Lower lobe of right lung (tissue), 2 donors: ENCODE measurements at regions not wholly inside any gene's neighbourhood (a gene's known extent, or its start where the extent isn't known, plus 50 kb on each side); places are given as distances from the start of the nearest gene placed in this dataset.

Experiments
- ATAC-seq, 2 donors: fragments of 200-7000 bp; cut with Tn5 transposase; one replicate each; pipeline ENCODE4 v1.9.1; 2020 to 2022; ENCODE audit warnings: mild to moderate bottlenecking in 2 of 2, moderate library complexity in 2 of 2
- DNase-seq: peaks from one replicate; pipeline ENCODE4 v3.0.0-alpha.2; 2020
- H3K27ac ChIP-seq: fragments of 200-600 bp; one replicate; pipeline ENCODE4 v1.8.0; 2022
- H3K27me3 ChIP-seq: fragments of 200-600 bp; one replicate; pipeline ENCODE4 v1.8.0; 2022; ENCODE audit warnings: low read depth
- H3K36me3 ChIP-seq: fragments of 200-600 bp; one replicate; pipeline ENCODE4 v1.8.0; 2022; ENCODE audit warnings: mild to moderate bottlenecking
- H3K4me1 ChIP-seq: fragments of 200-600 bp; one replicate; pipeline ENCODE4 v1.8.0; 2022
- H3K4me3 ChIP-seq: fragments of 200-600 bp; one replicate; pipeline ENCODE4 v1.8.0; 2022; ENCODE audit warnings: mild to moderate bottlenecking
- H3K9me3 ChIP-seq: fragments of 200-600 bp; one replicate; pipeline ENCODE4 v1.8.0; 2022
- intact Hi-C: fragments of 100-400 bp; cut with DNase I; formaldehyde crosslinking; loops from one replicate; pipeline ENCODE4 v1.11.0; 2022
- TF ChIP-seq, protein P1 (sequence below): fragments of 200-600 bp; IDR thresholded peaks from one replicate; pipeline ENCODE4 v1.8.0; 2022; ENCODE audit warnings: antibody characterized with exemption, mild to moderate bottlenecking
- donor health status: DM: no; HTN: yes; CAD: no; lungs with severe emphysema.

DNA sequence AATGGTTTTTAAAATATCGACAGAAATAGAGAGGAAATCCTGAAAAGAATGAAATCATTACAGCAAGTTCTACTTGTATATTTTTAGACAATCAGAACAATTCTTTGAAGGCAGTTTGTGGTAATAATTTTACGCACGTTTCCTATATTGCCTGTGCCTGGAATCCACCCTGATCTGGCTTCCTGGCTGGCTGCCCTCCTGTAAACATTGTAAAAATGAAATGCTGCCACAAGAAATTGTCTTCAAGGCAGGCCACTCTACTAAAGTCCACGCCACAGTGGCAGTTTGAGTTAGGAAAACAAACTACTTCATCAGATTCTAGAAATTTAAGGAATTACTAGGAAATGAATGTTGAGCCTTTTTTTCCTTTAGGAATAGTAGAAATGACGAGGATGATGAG, 454.5 kb upstream of the NR5A2 start:
- H3K9me3 ChIP-seq, result no peaks in the 10 kb centered on the region
- TF ChIP-seq, protein P1, sequence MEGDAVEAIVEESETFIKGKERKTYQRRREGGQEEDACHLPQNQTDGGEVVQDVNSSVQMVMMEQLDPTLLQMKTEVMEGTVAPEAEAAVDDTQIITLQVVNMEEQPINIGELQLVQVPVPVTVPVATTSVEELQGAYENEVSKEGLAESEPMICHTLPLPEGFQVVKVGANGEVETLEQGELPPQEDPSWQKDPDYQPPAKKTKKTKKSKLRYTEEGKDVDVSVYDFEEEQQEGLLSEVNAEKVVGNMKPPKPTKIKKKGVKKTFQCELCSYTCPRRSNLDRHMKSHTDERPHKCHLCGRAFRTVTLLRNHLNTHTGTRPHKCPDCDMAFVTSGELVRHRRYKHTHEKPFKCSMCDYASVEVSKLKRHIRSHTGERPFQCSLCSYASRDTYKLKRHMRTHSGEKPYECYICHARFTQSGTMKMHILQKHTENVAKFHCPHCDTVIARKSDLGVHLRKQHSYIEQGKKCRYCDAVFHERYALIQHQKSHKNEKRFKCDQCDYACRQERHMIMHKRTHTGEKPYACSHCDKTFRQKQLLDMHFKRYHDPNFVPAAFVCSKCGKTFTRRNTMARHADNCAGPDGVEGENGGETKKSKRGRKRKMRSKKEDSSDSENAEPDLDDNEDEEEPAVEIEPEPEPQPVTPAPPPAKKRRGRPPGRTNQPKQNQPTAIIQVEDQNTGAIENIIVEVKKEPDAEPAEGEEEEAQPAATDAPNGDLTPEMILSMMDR, result no peak
- H3K4me3 ChIP-seq, result no peak overlapping the region
- intact Hi-C loops, result no loop called here
- DNase-seq (no peak), ATAC-seq (no peak)
- no peak overlapping the region for H3K27ac ChIP-seq
- H3K27me3 ChIP-seq, result no peaks in the 10 kb centered on the region
- H3K4me1 ChIP-seq, result no peaks in the 10 kb centered on the region
- no peaks in the 10 kb centered on the region for H3K36me3 ChIP-seq

DNA sequence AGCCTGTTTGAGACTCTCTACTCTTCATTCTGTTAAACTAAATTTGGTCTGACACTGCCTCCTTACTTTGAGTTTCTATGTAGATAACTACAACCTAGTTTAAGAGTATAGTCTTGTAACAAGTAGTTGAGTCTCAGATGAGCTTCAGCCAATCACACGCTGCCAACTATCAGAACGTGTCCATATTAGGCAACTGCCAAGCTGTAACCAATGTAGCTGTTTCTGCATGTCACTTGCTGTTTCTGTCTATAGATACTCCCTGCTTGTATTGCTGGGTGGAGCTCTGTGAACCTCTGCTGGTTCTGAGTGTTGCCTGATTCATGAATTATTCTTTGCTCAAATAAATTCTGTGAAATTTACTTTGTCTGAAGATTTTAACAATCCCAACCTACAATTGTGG, 452.6 kb upstream of the NR5A2 start:
- H3K4me3 ChIP-seq, result no peak overlapping the region
- DNase-seq, result no peak
- no peak for ATAC-seq

DNA sequence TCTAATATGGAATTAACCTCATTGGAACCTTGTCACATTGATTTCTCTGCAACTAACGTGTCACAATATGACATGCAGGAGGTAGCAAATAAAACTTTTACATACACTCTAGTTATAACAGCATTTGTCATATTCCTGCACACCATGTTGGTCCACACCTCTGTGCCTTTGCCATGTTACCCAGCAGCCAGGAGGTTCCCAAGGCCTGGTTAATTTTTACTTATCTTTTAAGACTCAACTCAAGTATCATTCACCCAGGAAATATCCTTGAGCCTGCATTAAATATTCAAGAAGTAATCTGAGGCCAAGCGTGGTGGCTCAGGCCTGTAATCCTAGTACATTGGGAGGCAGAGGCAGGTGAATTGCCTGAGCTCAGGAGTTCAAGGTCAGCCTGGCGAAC, 447.2 kb upstream of the NR5A2 start:
- no peak overlapping the region for H3K4me3 ChIP-seq
- TF ChIP-seq, protein P1, result no peak
- no peak for DNase-seq
- intact Hi-C loops, result no loop called here
- ATAC-seq, result no peak
- H3K27me3 ChIP-seq, result no peaks in the 10 kb centered on the region
- H3K27ac ChIP-seq, result no peak overlapping the region
- H3K9me3 ChIP-seq, result no peaks in the 10 kb centered on the region
- no peaks in the 10 kb centered on the region for H3K4me1 ChIP-seq
- H3K36me3 ChIP-seq, result no peaks in the 10 kb centered on the region

More for the DNA sequence above, 452.6 kb upstream of the NR5A2 start:
- no peak overlapping the region for H3K27ac ChIP-seq
- H3K4me1 ChIP-seq, result no peaks in the 10 kb centered on the region
- TF ChIP-seq, protein P1, result no peak
- no peaks in the 10 kb centered on the region for H3K9me3 ChIP-seq
- H3K27me3 ChIP-seq, result no peaks in the 10 kb centered on the region
- intact Hi-C loops, result no loop called here
- H3K36me3 ChIP-seq, result no peaks in the 10 kb centered on the region

DNA sequence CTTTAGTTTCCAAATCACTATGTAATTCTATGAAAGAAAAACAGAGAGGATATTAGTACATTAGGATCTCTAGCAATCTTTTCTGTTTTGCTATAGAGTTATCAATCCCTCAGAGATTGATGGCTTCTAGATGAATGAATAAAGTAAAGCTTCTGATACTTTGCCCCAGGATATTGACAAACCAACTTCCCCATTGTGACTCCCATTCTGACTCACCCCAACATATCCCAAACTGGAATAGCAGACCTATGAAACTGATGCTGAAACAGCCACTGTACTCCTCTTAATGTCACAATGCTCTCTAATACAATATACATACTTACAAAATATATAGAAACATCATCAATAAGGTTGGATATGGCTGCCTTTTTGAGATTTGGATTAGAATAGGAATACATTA, 442.1 kb upstream of the NR5A2 start:
- intact Hi-C loops, result no loop called here
- DNase-seq, result no peak
- no peak for ATAC-seq

DNA sequence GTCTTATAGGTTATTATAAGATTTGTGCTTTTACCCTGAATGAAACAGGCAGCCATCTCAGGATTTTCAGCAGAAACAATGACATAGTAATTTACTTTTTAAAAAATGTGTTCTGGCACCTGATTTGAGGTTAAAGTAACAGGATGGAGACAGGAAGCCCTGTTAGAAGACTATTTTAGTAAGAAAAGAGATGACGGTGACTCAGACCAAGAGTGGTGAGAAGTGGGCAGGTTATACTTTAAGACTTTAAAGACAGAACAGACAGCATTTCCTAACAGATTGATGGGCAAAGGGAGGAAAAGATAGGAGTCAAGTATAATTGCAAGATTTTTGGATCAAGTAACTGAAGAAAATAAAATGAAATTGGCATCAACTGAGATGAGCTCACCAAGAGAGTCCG, 436.8 kb upstream of the NR5A2 start:
- no peaks in the 10 kb centered on the region for H3K9me3 ChIP-seq
- no peaks in the 10 kb centered on the region for H3K27me3 ChIP-seq
- H3K4me3 ChIP-seq, result no peak overlapping the region
- ATAC-seq (no peak), DNase-seq (no peak)
- H3K36me3 ChIP-seq, result no peaks in the 10 kb centered on the region
- H3K27ac ChIP-seq, result no peak overlapping the region
- no peaks in the 10 kb centered on the region for H3K4me1 ChIP-seq
- TF ChIP-seq, protein P1, result no peak
- intact Hi-C loops, result no loop called here

More for the DNA sequence above, 442.1 kb upstream of the NR5A2 start:
- TF ChIP-seq, protein P1, result no peak
- no peak overlapping the region for H3K27ac ChIP-seq
- H3K27me3 ChIP-seq, result no peaks in the 10 kb centered on the region
- no peaks in the 10 kb centered on the region for H3K36me3 ChIP-seq
- H3K9me3 ChIP-seq, result no peaks in the 10 kb centered on the region
- no peak overlapping the region for H3K4me3 ChIP-seq
- H3K4me1 ChIP-seq, result no peaks in the 10 kb centered on the region

DNA sequence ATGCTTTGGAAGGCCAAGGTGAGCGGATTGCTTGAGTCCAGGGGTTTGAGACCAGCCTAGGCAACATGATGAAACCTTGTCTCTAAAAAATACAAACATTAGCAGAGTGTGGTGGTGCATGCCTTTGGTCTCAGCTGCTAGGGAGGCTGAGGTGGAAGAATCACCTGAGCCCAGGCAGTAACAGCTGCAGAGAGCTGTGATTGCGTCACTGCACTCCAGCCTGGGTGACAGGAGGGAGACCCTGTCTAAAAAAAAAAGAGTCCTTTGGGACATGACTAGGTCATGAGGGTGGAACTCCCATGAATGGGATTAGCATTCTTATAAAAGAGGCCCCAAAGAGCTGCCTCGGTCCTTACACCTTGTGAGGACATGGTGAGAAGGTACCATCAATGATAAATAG, 436.0 kb upstream of the NR5A2 start:
- no peak overlapping the region for H3K27ac ChIP-seq
- no peaks in the 10 kb centered on the region for H3K9me3 ChIP-seq
- intact Hi-C loops, result no loop called here
- ATAC-seq, result no peak
- H3K36me3 ChIP-seq, result no peaks in the 10 kb centered on the region
- DNase-seq, result no peak
- TF ChIP-seq, protein P1, result no peak
- no peaks in the 10 kb centered on the region for H3K4me1 ChIP-seq
- no peaks in the 10 kb centered on the region for H3K27me3 ChIP-seq
- no peak overlapping the region for H3K4me3 ChIP-seq
